Nephron progenitor cell (in vitro differentiated cells): ENCODE measurements at regions not wholly inside any gene's neighbourhood (a gene's known extent, or its start where the extent isn't known, plus 50 kb on each side); places are given as distances from the start of the nearest gene placed in this dataset.

Experiments
- DNase-seq: peaks from one replicate; pipeline ENCODE4 v3.0.0; 2021
- H3K27ac Mint-ChIP-seq: 2 replicates; pipeline ENCODE4 v1.8.0; 2021; ENCODE audit warnings: mild to moderate bottlenecking, moderate library complexity, mixed read lengths
- H3K27me3 Mint-ChIP-seq: 2 replicates; pipeline ENCODE4 v1.8.0; 2021; ENCODE audit warnings: mild to moderate bottlenecking, low read depth, mixed read lengths; ENCODE audit not compliant: poor library complexity
- H3K36me3 Mint-ChIP-seq: 2 replicates; pipeline ENCODE4 v1.8.0; 2021; ENCODE audit warnings: low read depth, mixed read lengths
- H3K4me1 Mint-ChIP-seq: 2 replicates; pipeline ENCODE4 v1.8.0; 2021; ENCODE audit warnings: mixed read lengths
- H3K4me3 Mint-ChIP-seq: 2 replicates; pipeline ENCODE4 v1.8.0; 2021; ENCODE audit warnings: mild to moderate bottlenecking, moderate library complexity, mixed read lengths
- H3K9me3 Mint-ChIP-seq: 2 replicates; pipeline ENCODE4 v1.8.0; 2021; ENCODE audit warnings: mild to moderate bottlenecking, moderate library complexity, mixed read lengths
- TF ChIP-seq, protein P1 (sequence below): fragments of 200-600 bp; sonication (generic); IDR thresholded peaks from 2 replicates; pipeline ENCODE4 v1.5.0; 2021; ENCODE audit warnings: antibody characterized with exemption

DNA sequence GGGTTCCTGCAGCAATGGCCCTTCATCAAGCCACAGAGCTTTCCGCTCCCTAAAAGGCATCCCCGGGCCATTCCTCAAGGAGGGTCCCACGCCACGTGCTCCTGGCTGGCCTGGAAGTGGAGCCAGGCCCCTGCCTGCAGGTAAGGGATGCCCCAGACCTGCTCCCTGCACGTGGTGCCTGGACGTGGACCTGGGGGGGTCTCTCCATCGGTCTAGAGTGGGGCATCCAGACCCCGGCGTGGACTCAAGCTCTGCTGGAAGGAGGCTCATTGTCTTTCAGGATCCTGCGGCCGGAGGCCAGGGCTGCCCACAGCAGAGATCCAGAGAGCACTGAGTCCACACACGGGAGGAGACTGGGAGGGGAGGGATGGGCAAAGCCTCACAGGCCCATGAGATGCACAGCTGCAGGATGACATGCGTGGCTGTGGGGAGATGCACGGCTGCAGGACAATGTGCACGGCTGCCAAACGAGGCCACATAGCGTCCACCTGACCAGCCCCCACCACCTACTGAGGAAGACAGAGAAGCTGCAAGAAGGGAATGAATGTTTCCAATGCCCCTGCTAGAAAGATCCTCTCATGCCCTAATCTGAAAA lies 236.7 kb downstream of the BRD1 start:
- Mint-ChIP-seq H3K27ac (no peak overlapping the region), H3K36me3 (no peaks in the 10 kb centered on the region)

DNA sequence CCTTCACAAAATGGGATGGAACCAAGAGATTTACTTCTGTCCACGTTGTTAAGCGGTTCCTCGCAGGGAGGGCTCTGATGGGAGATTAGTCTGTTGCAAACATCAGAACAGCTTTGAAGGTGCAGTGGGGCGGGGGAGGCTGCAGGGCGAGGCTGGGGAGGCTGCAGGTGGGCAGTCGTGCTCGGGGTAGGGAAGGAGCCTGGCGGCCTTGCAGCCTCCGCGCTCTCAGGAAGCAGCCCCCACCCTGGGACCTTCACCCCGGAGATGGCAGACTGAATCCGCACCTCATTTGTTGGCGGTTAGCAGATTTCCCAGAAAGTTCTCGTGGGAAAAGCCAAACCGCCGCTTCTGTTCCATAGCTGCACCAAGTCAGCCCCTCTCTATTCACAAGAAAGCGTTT lies 237.3 kb downstream of the BRD1 start:
- peaks cover 5% of the 10 kb centered on the region for H3K27me3 Mint-ChIP-seq
- H3K27ac Mint-ChIP-seq, result peak overlapping the region; percentile 64
- H3K36me3 Mint-ChIP-seq, result no peaks in the 10 kb centered on the region
- H3K4me1 Mint-ChIP-seq, result no peaks in the 10 kb centered on the region
- no peak for DNase-seq
- TF ChIP-seq, protein P1, sequence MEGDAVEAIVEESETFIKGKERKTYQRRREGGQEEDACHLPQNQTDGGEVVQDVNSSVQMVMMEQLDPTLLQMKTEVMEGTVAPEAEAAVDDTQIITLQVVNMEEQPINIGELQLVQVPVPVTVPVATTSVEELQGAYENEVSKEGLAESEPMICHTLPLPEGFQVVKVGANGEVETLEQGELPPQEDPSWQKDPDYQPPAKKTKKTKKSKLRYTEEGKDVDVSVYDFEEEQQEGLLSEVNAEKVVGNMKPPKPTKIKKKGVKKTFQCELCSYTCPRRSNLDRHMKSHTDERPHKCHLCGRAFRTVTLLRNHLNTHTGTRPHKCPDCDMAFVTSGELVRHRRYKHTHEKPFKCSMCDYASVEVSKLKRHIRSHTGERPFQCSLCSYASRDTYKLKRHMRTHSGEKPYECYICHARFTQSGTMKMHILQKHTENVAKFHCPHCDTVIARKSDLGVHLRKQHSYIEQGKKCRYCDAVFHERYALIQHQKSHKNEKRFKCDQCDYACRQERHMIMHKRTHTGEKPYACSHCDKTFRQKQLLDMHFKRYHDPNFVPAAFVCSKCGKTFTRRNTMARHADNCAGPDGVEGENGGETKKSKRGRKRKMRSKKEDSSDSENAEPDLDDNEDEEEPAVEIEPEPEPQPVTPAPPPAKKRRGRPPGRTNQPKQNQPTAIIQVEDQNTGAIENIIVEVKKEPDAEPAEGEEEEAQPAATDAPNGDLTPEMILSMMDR, result no peak
- no peak overlapping the region for H3K4me3 Mint-ChIP-seq
- H3K9me3 Mint-ChIP-seq, result no peaks in the 10 kb centered on the region

More for the DNA sequence above, 236.7 kb downstream of the BRD1 start:
- no peaks in the 10 kb centered on the region for H3K9me3 Mint-ChIP-seq
- TF ChIP-seq, protein P1, result no peak
- no peak for DNase-seq
- H3K4me1 Mint-ChIP-seq, result no peaks in the 10 kb centered on the region
- peaks cover 5% of the 10 kb centered on the region for H3K27me3 Mint-ChIP-seq
- no peak overlapping the region for H3K4me3 Mint-ChIP-seq

DNA sequence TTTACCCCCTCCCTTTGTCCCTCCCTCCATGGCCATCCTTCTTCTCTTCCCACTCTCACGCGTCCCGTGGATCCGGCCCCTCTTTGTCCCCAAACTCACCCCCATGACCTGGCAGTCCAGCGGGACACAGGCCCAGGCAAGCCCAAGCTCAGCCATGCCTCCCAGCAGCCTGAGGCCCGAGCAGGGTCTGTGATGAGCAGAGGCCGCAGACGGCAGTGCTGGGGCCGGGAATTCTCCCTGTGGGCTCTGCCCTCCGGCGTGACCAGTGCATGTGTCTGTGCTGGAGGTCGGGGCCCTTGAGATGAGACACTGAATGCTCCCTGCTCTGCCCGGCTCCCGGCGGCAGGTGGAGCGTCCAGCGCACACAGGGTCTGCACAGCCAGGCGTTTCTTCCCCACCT lies 237.9 kb downstream of the BRD1 start:
- no peaks in the 10 kb centered on the region for H3K9me3 Mint-ChIP-seq
- no peaks in the 10 kb centered on the region for H3K36me3 Mint-ChIP-seq
- no peak for DNase-seq
- H3K27me3 Mint-ChIP-seq, result peaks cover 10% of the 10 kb centered on the region
- TF ChIP-seq, protein P1, result no peak
- H3K4me3 Mint-ChIP-seq, result no peak overlapping the region
- H3K4me1 Mint-ChIP-seq, result no peaks in the 10 kb centered on the region
- no peak overlapping the region for H3K27ac Mint-ChIP-seq

DNA sequence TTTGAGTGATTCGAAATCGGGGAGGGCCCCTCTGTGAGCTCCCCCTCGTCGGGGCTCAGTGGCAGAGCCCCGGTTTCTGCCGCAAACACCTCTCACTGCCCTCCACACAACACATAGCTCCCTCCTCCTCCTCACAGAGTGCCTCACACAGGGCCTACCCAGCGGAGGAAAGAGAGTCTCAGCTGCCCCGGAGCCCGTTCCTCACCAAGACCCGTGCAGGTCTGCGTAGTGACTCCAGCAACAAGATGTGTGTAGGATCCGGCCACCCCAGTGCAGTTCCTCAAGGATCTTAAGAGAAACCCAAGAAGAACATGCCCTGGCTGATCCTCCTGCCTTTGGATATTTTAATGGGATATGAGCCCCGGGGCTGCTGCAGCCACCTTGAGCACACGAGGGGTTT lies 238.4 kb downstream of the BRD1 start:
- H3K27me3 Mint-ChIP-seq, result peaks cover 14% of the 10 kb centered on the region
- no peaks in the 10 kb centered on the region for H3K9me3 Mint-ChIP-seq
- H3K4me3 Mint-ChIP-seq, result no peak overlapping the region
- TF ChIP-seq, protein P1, result no peak
- no peaks in the 10 kb centered on the region for H3K4me1 Mint-ChIP-seq
- no peaks in the 10 kb centered on the region for H3K36me3 Mint-ChIP-seq
- H3K27ac Mint-ChIP-seq, result no peak overlapping the region
- no peak for DNase-seq

DNA sequence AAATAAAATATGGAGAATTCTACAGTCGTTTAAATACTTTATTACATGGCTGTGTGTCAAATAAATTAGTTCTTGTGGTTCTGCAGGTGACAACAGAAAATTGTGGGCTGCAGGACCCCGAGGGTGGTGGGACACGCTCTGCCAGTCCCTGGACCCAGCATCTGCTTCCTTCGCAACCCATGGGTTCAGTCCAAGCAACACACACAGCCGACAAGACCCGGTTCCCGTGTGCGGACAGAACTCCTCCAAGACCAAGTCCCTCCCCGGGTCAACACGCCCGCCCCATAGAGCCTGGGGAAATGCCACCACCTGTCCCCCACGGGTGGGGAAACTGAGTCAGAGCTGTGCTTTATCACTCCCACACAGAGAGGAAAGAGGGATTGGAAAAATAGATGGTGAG lies 238.9 kb downstream of the BRD1 start:
- Mint-ChIP-seq H3K9me3 (no peaks in the 10 kb centered on the region), H3K27me3 (peaks cover 14% of the 10 kb centered on the region), H3K4me1 (no peaks in the 10 kb centered on the region), H3K36me3 (no peaks in the 10 kb centered on the region), H3K27ac (no peak overlapping the region), H3K4me3 (no peak overlapping the region)
- no peak for DNase-seq
- TF ChIP-seq, protein P1, result no peak

DNA sequence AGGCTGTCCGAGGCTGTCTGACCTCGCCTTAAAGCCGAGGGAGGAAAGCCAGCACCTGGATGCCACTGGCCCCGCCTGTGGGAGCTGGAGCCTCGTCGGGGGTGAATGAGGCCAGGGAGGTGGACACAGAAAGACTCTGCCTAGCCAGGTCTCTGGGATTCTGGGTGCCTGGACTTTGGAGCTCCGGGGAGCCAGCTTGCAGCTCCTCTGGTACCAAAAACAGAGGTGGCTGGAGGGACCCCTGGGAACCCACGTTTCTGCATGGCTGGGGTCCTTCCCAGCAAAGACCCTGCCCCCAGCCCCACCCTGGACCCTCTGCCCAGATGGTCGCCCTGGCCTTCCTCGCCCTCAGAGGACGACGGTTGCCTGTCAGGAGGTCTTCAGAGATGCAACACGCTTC lies 239.7 kb downstream of the BRD1 start:
- Mint-ChIP-seq H3K27me3 (peaks cover 14% of the 10 kb centered on the region), H3K36me3 (no peaks in the 10 kb centered on the region), H3K4me1 (no peaks in the 10 kb centered on the region), H3K4me3 (no peak overlapping the region), H3K9me3 (no peaks in the 10 kb centered on the region), H3K27ac (no peak overlapping the region)
- DNase-seq, result no peak
- TF ChIP-seq, protein P1, result no peak
